Neural cell (in vitro differentiated cells): ENCODE measurements at regions not wholly inside any gene's neighbourhood (a gene's known extent, or its start where the extent isn't known, plus 50 kb on each side); places are given as distances from the start of the nearest gene placed in this dataset.

Source experiments
- H2AFZ ChIP-seq: fragments of 200-600, 300-800 bp; sonication (generic), shearing (Covaris generic); 2 replicates; pipeline ENCODE4 v1.6.0; 2014; ENCODE audit warnings: low read depth, mild to moderate bottlenecking, antibody characterized with exemption, low read length, moderate library complexity
- H3F3A ChIP-seq: fragments of 200-600 bp; shearing (Covaris generic); 2 replicates; pipeline ENCODE4 v1.6.1; 2016; ENCODE audit warnings: mild to moderate bottlenecking, moderate library complexity, mixed read lengths, antibody characterized with exemption, low read length; ENCODE audit not compliant: insufficient read depth, poor library complexity, severe bottlenecking
- H3K27ac ChIP-seq: fragments of 200-600, 300-800 bp; sonication (generic), shearing (Covaris generic); 2 replicates; pipeline ENCODE4 v1.5.1; 2014; ENCODE audit warnings: mild to moderate bottlenecking, low read length, moderate library complexity
- H3K27me3 ChIP-seq: fragments of 300-800, 200-600 bp; sonication (generic), shearing (Covaris generic); 2 replicates; pipeline ENCODE4 v1.6.0; 2014; ENCODE audit warnings: mild to moderate bottlenecking, low read depth, low read length, moderate library complexity; ENCODE audit not compliant: insufficient read depth
- H3K36me3 ChIP-seq: fragments of 300-800, 200-600 bp; sonication (generic), shearing (Covaris generic); 2 replicates; pipeline ENCODE4 v1.5.1; 2014; ENCODE audit warnings: mild to moderate bottlenecking, antibody characterized with exemption, low read length, moderate library complexity; ENCODE audit not compliant: insufficient read depth
- H3K4me2 ChIP-seq: fragments of 300-800, 200-600 bp; sonication (generic), shearing (Covaris generic); 2 replicates; pipeline ENCODE4 v1.6.0; 2014; ENCODE audit warnings: mild to moderate bottlenecking, low read length
- H3K4me3 ChIP-seq: fragments of 300-800, 200-600 bp; sonication (generic), shearing (Covaris generic); 2 replicates; pipeline ENCODE4 v1.5.1; 2014; ENCODE audit warnings: mild to moderate bottlenecking, low read length, moderate library complexity
- H3K79me2 ChIP-seq: fragments of 200-600 bp; shearing (Covaris generic); replicated peaks from 2 replicates; pipeline ENCODE4 v1.6.0; 2014; ENCODE audit warnings: mild to moderate bottlenecking, low read length, moderate library complexity; ENCODE audit not compliant: insufficient read depth
- H3K9ac ChIP-seq: fragments of 300-800, 200-600 bp; sonication (generic), shearing (Covaris generic); 2 replicates; pipeline ENCODE4 v1.6.1; 2016; ENCODE audit warnings: mild to moderate bottlenecking, low read length, mixed read lengths
- H3K9me2 ChIP-seq: fragments of 200-600 bp; shearing (Covaris generic); 2 replicates; pipeline ENCODE4 v1.6.1; 2016; ENCODE audit warnings: mild to moderate bottlenecking, low read length, mixed read lengths; ENCODE audit not compliant: insufficient read depth
- H3K9me3 ChIP-seq: fragments of 200-600, 300-800 bp; sonication (generic), shearing (Covaris generic); 2 replicates; pipeline ENCODE4 v1.6.1; 2016; ENCODE audit warnings: mild to moderate bottlenecking, mixed run types, low read length, moderate library complexity, mixed read lengths
- H4K20me1 ChIP-seq: fragments of 200-600 bp; shearing (Covaris generic); 2 replicates; pipeline ENCODE4 v1.6.1; 2016; ENCODE audit warnings: mild to moderate bottlenecking, mixed run types; ENCODE audit not compliant: insufficient read depth
- EP300 ChIP-seq: fragments of 450-650 bp; conservative IDR thresholded peaks from 2 replicates; pipeline ENCODE4 v1.6.1; 2014; ENCODE audit warnings: antibody characterized with exemption, mild to moderate bottlenecking, moderate library complexity; ENCODE audit not compliant: poor library complexity, severe bottlenecking
- EZH2 ChIP-seq: fragments of 200-600, 300-800 bp; shearing (Covaris generic), sonication (generic); IDR thresholded peaks from 2 replicates; pipeline ENCODE4 v1.6.1; 2014; ENCODE audit warnings: antibody characterized with exemption, low read length, borderline replicate concordance, mild to moderate bottlenecking; ENCODE audit not compliant: insufficient read depth, poor library complexity, severe bottlenecking
- MXI1 ChIP-seq: fragments of 450-650 bp; conservative IDR thresholded peaks from 2 replicates; pipeline ENCODE4 v1.6.1; 2014; ENCODE audit warnings: antibody characterized with exemption, mild to moderate bottlenecking; ENCODE audit not compliant: poor library complexity, severe bottlenecking
- POLR2AphosphoS5 ChIP-seq: IDR thresholded peaks from 2 replicates; pipeline ENCODE4 v1.6.1; 2012
- RAD21 ChIP-seq: fragments of 450-650 bp; conservative IDR thresholded peaks from 2 replicates; pipeline ENCODE4 v1.6.1; 2014; ENCODE audit warnings: antibody characterized with exemption, mild to moderate bottlenecking, moderate library complexity
- REST ChIP-seq: IDR thresholded peaks from 2 replicates; pipeline ENCODE4 v1.6.1; 2012; ENCODE audit warnings: borderline replicate concordance
- SMC3 ChIP-seq: fragments of 450-650 bp; conservative IDR thresholded peaks from 2 replicates; pipeline ENCODE4 v1.6.1; 2014; ENCODE audit warnings: antibody characterized with exemption, mild to moderate bottlenecking, moderate library complexity; ENCODE audit not compliant: poor library complexity
- TAF1 ChIP-seq: IDR thresholded peaks from 2 replicates; pipeline ENCODE4 v1.6.1; 2012; ENCODE audit warnings: low read depth
- TF ChIP-seq, protein P1 (sequence below): fragments of 450-650 bp; IDR thresholded peaks from 2 replicates; pipeline ENCODE4 v1.5.1; 2014; ENCODE audit warnings: antibody characterized with exemption, mild to moderate bottlenecking, moderate library complexity; ENCODE audit not compliant: poor library complexity, severe bottlenecking

GRCh38 chr17:36707904-36708303, 106.5 kb downstream of the MRM1 start (continued):
- no peak for TF ChIP-seq REST

- Histone ChIP-seq H3K4me3 (no peak overlapping the region), H3K9me2 (no peaks in the 10 kb centered on the region), H3K4me2 (no peak overlapping the region), H2AFZ (no peak overlapping the region), H4K20me1 (no peaks in the 10 kb centered on the region), H3K27ac (no peak overlapping the region), H3K9ac (no peak overlapping the region), H3F3A (no peaks in the 10 kb centered on the region), H3K9me3 (no peaks in the 10 kb centered on the region), H3K36me3 (no peaks in the 10 kb centered on the region), H3K79me2 (no peaks in the 10 kb centered on the region), H3K27me3 (peaks cover 31% of the 10 kb centered on the region)
- no peak for TF ChIP-seq EP300
- TF ChIP-seq SMC3 = no peak
- no peak for TF ChIP-seq POLR2AphosphoS5
- no peak for TF ChIP-seq MXI1
- no peak for TF ChIP-seq EZH2
- TF ChIP-seq TAF1 = no peak
- TF ChIP-seq, protein P1, sequence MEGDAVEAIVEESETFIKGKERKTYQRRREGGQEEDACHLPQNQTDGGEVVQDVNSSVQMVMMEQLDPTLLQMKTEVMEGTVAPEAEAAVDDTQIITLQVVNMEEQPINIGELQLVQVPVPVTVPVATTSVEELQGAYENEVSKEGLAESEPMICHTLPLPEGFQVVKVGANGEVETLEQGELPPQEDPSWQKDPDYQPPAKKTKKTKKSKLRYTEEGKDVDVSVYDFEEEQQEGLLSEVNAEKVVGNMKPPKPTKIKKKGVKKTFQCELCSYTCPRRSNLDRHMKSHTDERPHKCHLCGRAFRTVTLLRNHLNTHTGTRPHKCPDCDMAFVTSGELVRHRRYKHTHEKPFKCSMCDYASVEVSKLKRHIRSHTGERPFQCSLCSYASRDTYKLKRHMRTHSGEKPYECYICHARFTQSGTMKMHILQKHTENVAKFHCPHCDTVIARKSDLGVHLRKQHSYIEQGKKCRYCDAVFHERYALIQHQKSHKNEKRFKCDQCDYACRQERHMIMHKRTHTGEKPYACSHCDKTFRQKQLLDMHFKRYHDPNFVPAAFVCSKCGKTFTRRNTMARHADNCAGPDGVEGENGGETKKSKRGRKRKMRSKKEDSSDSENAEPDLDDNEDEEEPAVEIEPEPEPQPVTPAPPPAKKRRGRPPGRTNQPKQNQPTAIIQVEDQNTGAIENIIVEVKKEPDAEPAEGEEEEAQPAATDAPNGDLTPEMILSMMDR = no peak
- no peak for TF ChIP-seq RAD21
- no peak for TF ChIP-seq REST
These were observed 113.4 kb downstream of the MRM1 start for GRCh38 chr17:36714789-36715188.
